Bronchial epithelial cell (primary cell): ENCODE measurements at regions not wholly inside any gene's neighbourhood (a gene's known extent, or its start where the extent isn't known, plus 50 kb on each side); places are given as distances from the start of the nearest gene placed in this dataset.

ENCODE experiments used
- DNase-seq: peaks from one replicate; pipeline ENCODE4 v3.0.0-alpha.2; 2010; ENCODE audit warnings: low read depth
- FAIRE-seq: peaks from 2 replicates; lab custom pipeline; 2011; peaks lifted over from hg19 to GRCh38; lab: Jason Lieb, UNC
- H3K27me3 ChIP-seq: 2 replicates; pipeline ENCODE4 v1.5.1; 2011; ENCODE audit warnings: low read length; ENCODE audit not compliant: control insufficient read depth, insufficient read depth
- H3K36me3 ChIP-seq: 2 replicates; pipeline ENCODE4 v1.5.1; 2011; ENCODE audit warnings: low read length; ENCODE audit not compliant: control insufficient read depth, insufficient read depth
- H3K4me3 ChIP-seq: 2 replicates; pipeline ENCODE4 v1.5.1; 2011; ENCODE audit warnings: mild to moderate bottlenecking, low read depth, low read length, control low read depth
- CTCF ChIP-seq: IDR thresholded peaks from 2 replicates; pipeline ENCODE4 v1.5.1; 2011; ENCODE audit warnings: mild to moderate bottlenecking, moderate library complexity, low read length, control low read depth, inconsistent platforms; ENCODE audit not compliant: insufficient read depth, severe bottlenecking

GRCh38 chr5:8577792-8578191, 708.8 kb downstream of the MTRR start:
- FAIRE-seq, result no peak
- no peaks in the 10 kb centered on the region for H3K36me3 ChIP-seq
- no peak overlapping the region for H3K4me3 ChIP-seq
- DNase-seq, result no peak
- TF ChIP-seq CTCF, result no peak
- no peaks in the 10 kb centered on the region for H3K27me3 ChIP-seq

GRCh38 chr5:8580298-8580697, 711.4 kb downstream of the MTRR start:
- DNase-seq (no peak), FAIRE-seq (no peak)
- H3K36me3 ChIP-seq, result no peaks in the 10 kb centered on the region
- no peaks in the 10 kb centered on the region for H3K27me3 ChIP-seq
- no peak for TF ChIP-seq CTCF
- no peak overlapping the region for H3K4me3 ChIP-seq

- Histone ChIP-seq H3K4me3 (no peak overlapping the region), H3K36me3 (no peaks in the 10 kb centered on the region), H3K27me3 (no peaks in the 10 kb centered on the region)
- FAIRE-seq (no peak), DNase-seq (no peak)
- no peak for TF ChIP-seq CTCF
These were observed 712.1 kb downstream of the MTRR start for GRCh38 chr5:8581047-8581446.

GRCh38 chr5:8585230-8586018, 716.5 kb downstream of the MTRR start:
- DNase-seq (no peak), FAIRE-seq (no peak)
- H3K4me3 ChIP-seq, result no peak overlapping the region
- no peak for TF ChIP-seq CTCF
- no peaks in the 10 kb centered on the region for H3K36me3 ChIP-seq
- H3K27me3 ChIP-seq, result no peaks in the 10 kb centered on the region

GRCh38 chr5:8590959-8591358, 722.0 kb downstream of the MTRR start:
- no peak for TF ChIP-seq CTCF
- Histone ChIP-seq H3K36me3 (no peaks in the 10 kb centered on the region), H3K4me3 (no peak overlapping the region), H3K27me3 (no peaks in the 10 kb centered on the region)
- FAIRE-seq, result no peak
- DNase-seq, result no peak

- no peak overlapping the region for H3K4me3 ChIP-seq
- FAIRE-seq (no peak), DNase-seq (no peak)
- H3K36me3 ChIP-seq, result no peaks in the 10 kb centered on the region
- no peaks in the 10 kb centered on the region for H3K27me3 ChIP-seq
- no peak for TF ChIP-seq CTCF
These were observed 729.4 kb downstream of the MTRR start for GRCh38 chr5:8598356-8598755.
